HG02973 (cell line): ENCODE measurements at regions not wholly inside any gene's neighbourhood (a gene's known extent, or its start where the extent isn't known, plus 50 kb on each side); places are given as distances from the start of the nearest gene placed in this dataset.
"Not testable (repeated sequence)": the region's sequence is repeated elsewhere in the genome, so short reads cannot be mapped to it uniquely, and the experiment has no call there.

ENCODE experiments used
- ATAC-seq: cut with Tn5 transposase; IDR thresholded peaks from one replicate; pipeline ENCODE4 v1.9.1; 2021; ENCODE audit warnings: moderate library complexity; ENCODE audit not compliant: unreplicated experiment

DNA sequence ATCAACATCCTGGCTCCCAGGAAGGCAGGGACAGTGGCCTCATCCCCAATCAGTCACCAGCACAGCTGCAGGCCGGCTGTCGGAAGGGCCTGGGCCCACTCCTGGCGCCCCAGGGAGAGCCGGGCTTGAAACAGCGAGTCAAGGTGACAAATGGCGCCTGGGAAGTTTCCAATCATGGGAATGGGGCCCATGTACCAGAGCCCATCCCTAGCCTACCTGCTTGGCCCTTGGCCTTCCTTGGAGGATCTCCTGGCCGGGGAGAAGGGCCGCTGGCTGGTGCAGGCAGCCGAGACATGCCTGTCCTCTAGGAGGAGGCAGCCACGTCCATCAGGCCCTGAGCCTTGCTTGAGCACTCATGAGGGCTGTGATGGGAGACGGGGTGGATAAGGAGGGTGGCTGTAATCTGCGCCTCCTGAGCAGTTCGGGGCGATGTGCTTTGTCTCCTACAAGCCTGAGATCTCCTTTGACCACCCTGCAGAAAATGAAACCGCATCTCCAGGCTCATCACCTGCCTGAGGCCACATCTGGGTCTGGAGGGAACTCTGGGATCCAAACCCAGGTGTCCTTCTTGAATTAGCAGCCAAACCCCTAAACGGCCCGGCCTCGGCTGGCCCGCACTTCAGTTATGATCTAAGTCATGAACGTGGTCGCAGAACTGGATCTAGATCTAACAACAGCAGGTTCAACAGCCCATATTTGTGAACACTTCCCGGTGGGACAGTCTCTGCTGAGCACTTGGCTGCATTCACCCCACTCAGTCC, 862.0 kb downstream of the TBC1D22A start:
- ATAC-seq = no peak

DNA sequence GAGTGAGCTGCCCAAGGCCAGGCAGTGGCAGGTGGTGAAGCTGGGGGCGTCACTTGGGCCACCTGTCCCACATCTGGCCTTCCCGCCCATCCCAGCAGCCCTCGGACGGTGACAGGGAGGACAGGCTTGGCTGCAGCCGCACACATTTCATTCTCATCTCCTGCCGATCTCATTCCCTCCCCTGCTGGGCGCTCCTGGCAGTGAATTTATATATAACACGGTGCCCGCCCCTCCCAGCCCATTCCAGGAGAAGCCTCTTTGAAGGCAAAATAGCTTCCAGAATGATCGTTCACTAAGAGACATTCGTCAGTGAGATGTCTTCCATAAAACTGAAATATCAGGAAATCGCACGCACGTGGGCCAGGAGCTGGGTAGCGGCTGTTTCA, 861.3 kb downstream of the TBC1D22A start:
- ATAC-seq = no peak

DNA sequence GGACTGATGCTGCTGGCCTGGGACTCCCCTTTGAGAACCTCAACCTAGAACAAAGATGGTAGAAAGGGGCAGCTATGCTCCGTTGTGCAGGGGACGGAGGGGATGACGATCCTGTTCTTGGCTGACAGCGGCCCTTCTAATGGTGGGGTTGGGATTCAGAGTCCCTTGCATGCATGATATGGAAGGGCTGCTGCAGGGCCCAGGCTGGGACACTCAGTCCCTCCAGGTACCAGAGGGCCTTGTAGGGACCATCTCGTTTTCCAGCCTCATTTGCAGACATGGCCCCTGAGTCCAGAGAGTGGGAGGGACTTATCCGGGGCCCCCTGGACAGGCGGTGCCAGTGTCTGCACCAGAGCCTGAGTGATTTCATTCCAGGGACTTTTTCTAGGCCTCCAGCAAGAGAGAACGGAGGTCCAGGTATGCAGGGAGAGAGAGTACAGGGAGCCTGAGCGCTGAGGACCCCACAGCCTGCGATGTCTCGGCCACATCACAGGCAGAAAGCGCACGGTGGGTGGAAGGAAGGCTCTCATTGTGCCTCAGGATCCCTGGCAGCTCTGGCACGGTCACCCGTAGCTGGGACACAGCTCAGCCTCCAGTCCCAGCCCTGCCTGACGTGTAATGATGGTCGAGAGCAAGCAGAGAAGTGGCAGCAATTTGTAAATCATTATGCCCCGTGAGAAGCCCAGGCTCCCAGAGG, 860.8 kb downstream of the TBC1D22A start:
- no peak for ATAC-seq

DNA sequence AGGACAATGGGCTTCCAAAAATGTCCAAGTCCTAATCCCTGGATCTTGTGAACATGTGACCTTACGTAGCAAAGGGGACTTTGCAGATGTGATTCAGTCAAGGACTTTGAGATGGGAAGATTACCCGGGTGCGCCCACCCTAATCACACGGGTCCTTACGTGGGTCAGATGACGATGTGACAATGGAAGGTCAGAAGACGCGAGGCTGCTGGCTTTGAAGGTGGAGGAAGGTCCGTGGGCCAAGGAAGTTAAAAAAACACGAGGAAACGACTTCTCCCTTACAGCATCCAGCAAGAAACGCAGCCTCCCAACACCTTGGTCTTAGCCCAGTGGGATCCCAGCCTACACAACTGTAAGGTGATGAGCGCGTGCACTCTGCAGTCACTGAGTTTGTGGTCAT, 860.1 kb downstream of the TBC1D22A start:
- ATAC-seq = no peak

DNA sequence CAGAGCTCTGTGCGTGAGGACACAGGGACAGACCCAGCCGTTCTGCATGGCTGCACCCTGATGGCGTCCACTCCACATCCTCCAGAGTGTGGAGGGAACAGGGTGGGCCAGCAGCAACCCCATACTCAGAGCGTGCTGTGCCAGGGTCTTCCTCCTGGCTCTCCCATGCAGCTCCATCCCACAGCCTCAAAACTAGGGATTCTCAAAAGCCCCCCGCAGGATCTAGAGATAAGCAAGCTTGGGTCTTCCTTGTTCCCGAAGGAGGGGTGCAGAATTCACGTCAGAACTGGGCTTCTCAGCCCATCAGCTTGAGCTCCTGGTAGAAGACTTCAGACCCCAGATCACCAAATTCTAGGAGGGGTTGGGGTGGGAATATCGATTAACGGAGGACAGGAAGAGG, 858.8 kb downstream of the TBC1D22A start:
- ATAC-seq = no peak

DNA sequence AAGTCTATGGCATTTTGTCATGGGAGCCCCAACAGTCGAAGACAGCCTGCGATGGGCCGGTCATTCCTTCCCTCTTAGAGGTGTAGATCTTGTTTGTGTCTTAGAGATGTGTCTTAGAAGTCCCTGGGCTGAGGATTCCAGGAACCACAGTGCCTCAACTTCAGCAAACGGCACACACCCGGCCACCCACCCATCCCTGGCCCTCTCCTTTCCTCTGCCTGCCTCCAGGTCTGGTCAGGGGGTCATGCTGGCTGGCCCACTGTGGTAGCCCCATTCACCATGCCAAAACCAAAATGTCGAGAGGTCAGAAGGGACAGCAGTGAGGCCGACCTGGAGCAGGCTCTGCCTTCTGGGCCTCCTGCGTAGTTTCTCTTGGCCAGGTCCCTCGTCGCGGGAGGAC, 857.9 kb downstream of the TBC1D22A start:
- no peak for ATAC-seq

DNA sequence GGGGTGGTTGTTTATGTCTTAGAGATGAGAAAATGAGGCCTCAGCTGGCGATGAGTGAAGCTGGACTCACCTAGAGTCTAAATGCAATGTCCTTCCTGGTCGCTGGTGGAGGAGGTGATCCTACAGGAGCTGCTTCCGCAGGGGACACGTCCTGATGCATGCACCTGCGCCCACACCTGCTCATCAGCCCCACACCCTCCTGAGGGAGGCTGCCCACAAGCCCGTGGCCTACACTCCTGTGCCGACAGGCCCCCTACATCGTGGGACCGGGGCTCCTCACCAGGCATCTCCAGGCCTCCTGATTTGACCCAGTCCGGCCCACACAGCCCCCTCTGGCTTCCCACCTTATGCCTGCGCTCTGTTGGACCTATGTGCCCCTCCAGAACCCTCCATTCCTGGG, 857.2 kb downstream of the TBC1D22A start:
- ATAC-seq = no peak

DNA sequence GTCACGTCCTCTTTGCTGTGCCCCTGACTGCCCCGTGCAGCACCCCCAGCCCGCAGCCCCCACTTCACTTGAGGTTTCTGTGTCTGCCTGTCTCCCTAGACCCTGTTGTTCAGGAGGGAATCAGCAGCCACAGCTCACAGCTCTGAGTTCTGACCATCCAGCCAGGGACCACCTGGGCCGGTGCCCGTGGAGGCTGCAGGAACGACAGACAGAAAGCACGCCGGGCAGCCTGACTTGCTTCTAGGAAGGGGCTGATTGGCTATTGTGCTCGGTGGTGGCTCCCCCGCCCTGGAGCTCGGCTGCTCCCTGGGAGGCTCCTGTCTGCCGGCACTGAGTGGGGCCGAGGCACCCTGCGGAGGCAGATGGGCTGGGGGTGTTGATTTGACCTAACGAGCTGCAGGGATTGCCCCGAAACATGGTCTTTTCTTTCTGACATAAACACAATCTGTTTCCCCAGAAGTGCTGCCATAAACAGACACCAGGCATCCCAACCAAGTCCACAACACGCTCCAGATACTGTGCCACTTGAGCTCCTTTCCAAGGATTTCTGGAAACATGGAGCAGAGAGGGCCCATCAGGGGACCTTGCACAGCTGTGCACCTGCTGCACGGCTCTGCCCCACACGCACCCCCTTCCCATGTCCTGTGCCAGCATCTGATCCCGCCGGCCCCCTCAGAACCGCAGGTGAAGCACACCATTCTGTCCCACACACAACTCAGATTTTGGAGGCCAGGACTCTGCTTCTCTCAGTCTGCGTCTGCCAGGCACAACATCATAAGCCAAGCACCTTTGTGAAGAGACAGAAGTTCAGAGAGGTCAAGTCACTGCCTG, 855.9 kb downstream of the TBC1D22A start:
- ATAC-seq = no peak

DNA sequence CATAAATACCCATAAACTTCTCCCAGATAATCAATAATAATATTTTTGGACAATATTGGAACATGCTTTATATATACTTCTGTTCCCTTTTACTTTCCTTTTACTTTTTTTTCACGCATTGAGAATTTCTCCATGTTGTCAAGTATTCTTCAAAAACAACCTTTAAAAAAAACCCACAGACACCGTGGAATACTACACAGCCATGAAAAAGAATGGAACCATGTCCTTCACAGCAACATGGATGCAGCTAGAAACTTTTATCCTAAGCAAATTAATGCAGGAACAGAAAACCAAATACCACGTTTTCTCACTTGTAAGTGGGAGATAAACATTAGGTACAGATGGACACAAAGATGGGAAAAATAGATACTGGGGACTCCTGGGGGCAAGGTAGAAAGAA, 854.7 kb downstream of the TBC1D22A start:
- no peak for ATAC-seq

DNA sequence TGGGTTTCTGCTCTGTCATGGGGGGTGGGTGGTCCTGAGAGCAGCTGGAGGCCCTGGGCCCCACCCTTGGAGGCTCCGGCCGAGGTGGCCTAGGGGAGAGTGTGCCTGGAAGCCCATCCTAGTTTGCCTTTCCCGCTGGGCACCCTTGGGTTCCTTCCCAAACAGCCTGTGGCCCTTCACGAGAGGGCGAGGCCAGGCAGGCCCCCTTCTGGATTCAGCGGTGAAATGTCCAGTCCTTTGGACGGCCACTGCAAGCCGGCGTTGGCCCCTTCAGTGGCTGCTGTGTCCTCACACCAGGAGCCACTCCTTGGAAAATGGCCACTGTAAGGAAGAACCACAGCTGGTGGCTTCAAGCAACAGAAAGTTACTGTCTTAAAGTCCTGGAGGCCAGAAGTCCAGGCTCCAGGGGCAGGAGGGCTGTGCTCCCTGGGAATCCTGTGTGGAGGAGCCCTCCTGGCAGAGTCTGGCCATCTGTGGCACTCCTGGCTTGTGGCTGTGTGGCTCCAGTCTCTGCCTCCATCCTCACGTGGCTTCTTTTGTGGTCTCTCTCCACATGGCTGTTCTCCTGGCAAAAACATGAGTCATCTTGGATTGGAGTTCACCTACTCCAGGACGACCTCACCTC, 854.1 kb downstream of the TBC1D22A start:
- no peak for ATAC-seq

DNA sequence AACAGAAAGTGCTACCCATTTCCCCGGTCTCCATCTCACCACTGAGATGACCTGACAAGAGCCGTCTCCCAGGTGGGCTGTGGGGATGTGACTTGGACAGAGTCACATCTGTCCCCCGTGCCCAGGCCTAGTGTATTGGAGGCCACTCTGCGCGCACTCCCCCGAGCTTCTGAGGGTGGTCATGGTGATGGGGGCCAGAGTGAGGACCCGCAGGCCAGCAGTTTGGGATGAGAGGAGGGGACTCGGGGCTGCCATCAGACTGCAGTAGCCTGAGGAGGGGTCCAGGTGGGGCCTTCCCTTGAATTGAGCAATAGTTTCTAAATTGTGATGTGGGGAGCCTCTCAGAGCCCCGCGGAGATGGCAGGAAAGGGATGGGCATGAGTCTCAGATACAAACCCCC, 852.6 kb downstream of the TBC1D22A start:
- ATAC-seq = no peak

DNA sequence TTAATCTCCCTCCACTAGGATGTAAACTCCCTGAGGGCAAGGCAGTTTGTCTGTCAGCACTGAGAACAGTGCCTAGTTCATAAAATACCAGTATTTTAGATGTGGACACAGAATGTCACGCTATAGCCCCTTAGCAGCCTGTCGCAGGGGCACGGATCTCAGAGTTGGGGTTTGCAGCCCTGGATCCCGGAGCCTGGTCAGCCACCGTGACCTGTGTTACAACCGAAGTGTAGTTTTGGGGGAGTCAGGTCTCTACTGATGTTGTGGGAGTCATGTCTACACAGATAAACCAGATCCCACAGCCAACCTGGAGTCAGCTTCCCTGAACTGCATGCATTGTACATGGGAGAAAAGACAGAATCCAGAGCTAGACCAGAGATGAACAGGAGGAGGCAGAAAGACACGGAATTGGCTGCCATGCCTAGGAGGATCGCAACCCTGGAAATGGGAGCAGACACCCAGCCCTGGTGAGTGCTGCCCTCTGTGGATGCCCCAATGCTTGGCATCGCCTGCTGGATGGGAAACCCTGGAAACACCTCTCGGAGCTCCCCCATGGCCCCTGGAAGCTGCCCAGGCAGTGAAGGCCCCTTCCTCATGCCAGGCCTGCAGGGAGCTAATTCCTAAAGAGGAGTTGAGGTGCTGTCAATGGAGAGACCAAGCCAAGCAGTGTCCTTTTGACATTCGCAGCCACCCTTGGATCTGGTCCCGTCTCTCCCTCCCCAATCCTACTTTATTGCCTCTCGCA, 851.3 kb downstream of the TBC1D22A start:
- no peak for ATAC-seq

DNA sequence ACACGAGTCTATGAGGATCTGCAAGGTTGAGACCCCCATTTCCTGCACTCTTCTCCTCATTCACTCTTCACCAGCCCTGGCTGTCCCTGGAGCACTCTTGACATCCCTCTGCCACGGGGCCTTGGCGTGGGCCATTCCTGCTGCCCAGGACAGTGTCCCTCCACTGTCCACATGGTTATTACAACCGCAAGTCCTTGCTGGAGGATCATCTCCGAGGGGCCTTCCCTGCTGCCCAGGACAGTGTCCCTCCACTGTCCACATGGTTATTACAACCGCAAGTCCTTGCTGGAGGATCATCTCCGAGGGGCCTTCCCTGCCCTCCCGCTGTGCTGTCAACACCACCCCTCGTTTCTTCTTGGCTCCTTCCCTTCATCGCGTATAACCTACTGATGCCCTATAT, 850.7 kb downstream of the TBC1D22A start:
- ATAC-seq = not testable (repeated sequence)

DNA sequence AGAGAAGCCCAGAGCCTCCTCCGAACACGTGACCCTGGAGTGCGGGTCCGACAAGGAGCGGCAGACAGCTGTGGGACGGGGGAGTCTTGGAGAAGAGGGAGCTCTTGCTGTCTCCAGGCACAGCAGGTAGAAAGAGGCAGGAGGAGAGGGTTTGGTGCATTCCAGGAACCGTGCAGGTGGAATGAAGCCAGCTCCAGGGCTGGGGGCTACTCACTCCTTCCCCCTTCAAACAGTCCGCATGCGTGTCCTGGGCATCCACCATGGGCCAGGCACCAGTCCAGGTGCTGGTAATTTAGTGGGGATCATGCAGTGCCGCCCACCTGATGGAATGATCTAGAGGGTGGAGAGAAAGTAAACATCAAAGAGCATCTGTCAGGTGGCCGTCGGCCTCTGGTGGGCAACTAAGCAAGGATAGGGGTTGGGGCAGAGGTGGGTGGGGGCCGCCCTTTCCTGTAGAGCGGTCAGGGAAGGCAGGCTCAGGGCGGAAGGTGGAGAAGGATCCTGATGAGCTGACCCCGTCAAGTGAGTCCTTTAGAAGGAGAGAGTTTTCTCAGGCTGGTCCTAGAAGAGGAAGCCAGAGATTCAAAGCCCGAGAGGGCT, 850.0 kb downstream of the TBC1D22A start:
- ATAC-seq = no peak

DNA sequence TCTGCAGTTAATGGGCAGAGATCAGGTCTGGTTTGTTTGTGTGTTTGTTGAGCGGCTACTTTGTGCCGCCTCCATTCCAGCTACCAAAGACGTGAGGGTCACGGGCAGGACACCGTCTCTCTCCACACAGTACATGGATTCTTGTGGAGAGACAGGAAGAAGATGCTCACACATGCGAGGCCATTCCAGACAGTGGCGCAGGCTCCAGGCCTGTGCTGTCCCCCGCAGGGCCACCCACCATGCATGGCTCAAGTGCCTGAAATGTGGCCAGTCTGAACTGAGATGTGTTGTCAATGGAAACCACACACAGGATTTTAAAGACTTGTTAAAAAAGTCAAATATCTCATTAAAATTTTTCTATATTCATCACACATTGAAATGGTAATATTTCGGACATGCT, 848.3 kb downstream of the TBC1D22A start:
- no peak for ATAC-seq

DNA sequence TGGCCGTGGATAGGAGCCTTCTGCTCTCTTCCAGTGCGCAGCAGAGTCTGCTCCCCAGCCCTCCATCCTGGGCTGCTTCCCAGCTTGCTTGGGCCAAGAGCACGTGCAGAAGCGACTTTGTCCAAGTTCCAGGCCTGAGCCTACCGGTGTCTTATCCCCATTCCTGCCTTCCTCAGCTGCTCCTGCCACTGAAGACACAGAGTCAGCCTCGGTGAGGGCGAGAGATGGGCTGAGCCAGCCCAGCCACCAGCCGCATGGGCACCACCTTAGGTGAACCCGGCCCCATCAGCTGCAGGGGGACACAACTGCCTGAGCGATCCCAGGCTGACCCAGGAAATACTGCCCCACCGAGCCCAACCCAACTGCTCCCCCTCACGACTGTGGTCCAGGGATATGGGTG, 847.8 kb downstream of the TBC1D22A start:
- no peak for ATAC-seq

DNA sequence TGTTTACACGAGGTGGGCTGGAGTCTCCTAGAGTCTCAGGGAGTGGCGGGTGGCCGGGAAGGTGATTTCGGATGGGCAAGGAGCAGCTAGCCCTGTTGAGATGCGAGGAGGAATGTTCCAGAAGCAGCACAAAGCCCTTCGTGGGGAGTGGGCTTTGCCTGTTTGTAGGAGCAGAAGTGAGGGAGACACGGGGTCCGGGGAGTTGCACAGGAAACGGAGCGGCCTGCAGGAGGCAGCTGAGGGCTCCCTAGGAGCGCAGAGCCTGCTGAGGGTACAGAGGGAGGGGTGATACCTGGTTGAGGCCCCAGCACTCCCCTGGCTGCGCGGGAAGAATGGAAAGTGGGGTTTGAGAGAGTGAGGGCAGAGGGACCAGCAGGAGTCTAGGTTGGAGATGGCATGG, 847.2 kb downstream of the TBC1D22A start:
- ATAC-seq = no peak

DNA sequence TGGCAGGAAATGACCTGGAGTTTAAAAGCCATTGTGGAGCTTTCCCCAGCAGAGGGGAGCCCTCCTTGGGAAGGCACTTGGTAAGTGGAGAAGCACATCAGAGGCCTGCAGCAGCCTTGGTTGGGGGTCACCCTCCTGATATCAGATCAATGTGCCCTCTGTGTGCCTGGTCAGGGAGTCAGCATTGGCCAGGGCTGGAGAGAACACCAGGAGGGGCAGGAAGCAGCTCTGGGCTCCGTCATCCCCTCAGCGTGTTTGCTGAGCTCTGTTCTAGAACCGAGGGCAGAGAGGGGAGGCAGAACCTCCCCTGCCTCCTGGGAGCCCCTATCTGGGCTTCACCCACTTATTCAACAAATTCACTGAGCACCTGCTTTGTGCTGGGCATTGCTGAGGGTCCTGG, 846.0 kb downstream of the TBC1D22A start:
- ATAC-seq = no peak

DNA sequence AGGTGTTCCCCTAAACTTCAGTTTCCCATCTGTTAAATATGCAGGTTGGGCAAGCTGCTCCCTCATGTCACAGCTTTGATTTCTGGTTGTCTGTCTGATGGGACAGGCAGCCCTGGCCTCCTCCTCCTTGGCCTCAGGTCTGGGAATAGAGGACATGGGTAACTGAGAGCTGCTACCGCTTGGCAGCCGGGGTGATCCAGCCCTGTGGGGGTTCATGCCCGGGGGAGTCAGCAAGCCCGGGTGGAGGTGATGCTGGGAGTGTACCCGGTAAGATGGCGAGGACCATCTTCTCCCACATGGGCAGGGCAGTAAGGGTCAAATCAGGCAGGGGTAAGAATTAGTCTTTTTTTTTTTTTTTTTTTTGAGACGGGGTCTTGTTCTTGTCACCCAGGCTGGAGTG, 845.0 kb downstream of the TBC1D22A start:
- no peak for ATAC-seq

DNA sequence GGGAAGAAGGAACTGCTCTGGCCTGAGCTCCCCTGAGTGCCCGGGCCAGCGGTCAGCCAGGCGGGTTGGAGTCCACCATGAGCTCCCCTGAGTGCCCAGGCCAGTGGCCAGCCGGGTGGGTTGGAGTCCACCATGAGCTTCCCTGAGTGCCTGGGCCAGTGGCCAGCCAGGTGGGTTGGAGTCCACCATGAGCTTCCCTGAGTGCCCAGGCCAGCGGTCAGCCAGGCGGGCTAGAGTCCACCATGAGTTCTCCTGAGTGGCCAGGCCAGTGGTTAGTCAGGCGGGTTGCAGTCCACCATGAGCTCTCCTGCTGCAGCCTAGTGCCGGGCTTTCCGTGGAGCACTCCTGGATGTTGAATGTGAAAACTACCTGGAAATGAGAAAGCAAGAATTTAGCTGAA, 844.0 kb downstream of the TBC1D22A start:
- no peak for ATAC-seq
